HFF-Myc (cell line): ENCODE measurements at regions not wholly inside any gene's neighbourhood (a gene's known extent, or its start where the extent isn't known, plus 50 kb on each side); places are given as distances from the start of the nearest gene placed in this dataset.
A peak's percentile ranks its signal among the peaks of the same experiment; 100 is the strongest.

ENCODE experiments used
- DNase-seq: peaks from one replicate; pipeline ENCODE4 v3.0.0-alpha.2; 2011; ENCODE audit warnings: low read depth; ENCODE audit errors: extremely low read depth
- H3K4me3 ChIP-seq: replicated peaks from 2 replicates; pipeline ENCODE4 v1.5.1; 2011; ENCODE audit warnings: low read depth, mild to moderate bottlenecking, control low read depth, low read length
- TF ChIP-seq, protein P1 (sequence below): IDR thresholded peaks from 2 replicates; pipeline ENCODE4 v1.5.1; 2012; ENCODE audit warnings: mild to moderate bottlenecking, low read depth, low read length, control low read depth; ENCODE audit errors: missing control alignments

DNA sequence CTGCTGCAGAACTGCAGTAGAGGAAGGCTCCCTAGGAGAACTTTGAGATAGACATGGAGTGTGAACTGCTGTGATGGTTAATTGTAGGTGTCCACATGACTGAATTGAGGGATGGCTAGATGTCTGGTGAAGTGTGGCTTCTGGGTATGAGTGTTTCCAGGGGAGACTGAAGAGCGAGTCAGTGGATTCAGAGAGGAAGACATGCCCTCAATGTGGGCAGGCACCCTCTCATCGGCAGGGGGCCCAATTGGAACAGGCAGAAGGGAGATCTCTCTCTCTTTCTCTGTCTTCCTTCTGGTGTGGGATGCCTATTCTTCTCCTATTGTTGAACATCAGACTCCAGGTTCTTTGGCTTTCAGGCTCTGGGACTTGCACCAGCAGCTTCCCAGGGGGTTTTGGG is 304.7 kb upstream of the GATB start:
- DNase-seq = no peak
- no peak overlapping the region for H3K4me3 ChIP-seq
- TF ChIP-seq, protein P1, sequence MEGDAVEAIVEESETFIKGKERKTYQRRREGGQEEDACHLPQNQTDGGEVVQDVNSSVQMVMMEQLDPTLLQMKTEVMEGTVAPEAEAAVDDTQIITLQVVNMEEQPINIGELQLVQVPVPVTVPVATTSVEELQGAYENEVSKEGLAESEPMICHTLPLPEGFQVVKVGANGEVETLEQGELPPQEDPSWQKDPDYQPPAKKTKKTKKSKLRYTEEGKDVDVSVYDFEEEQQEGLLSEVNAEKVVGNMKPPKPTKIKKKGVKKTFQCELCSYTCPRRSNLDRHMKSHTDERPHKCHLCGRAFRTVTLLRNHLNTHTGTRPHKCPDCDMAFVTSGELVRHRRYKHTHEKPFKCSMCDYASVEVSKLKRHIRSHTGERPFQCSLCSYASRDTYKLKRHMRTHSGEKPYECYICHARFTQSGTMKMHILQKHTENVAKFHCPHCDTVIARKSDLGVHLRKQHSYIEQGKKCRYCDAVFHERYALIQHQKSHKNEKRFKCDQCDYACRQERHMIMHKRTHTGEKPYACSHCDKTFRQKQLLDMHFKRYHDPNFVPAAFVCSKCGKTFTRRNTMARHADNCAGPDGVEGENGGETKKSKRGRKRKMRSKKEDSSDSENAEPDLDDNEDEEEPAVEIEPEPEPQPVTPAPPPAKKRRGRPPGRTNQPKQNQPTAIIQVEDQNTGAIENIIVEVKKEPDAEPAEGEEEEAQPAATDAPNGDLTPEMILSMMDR = no peak

DNA sequence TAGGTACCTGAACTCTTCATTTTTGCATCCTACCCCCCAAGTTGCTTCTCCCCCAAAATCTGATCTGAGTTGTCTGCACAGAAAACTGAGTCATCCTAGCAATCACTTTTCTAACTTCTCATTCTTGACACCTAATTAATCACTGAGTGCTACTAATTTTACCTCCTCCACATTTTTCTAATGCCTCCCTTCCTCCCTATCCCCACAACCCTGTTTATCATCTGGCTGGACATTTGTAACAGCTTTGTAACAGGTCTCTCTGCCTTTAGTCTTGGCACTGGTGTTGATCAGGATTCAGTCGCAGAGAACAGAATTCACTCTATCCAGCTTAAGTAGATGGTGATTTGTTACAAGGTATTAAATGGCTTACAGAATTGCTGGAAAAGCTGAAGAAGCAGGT is 303.9 kb upstream of the GATB start:
- H3K4me3 ChIP-seq = no peak overlapping the region
- DNase-seq = no peak
- TF ChIP-seq, protein P1 = no peak

DNA sequence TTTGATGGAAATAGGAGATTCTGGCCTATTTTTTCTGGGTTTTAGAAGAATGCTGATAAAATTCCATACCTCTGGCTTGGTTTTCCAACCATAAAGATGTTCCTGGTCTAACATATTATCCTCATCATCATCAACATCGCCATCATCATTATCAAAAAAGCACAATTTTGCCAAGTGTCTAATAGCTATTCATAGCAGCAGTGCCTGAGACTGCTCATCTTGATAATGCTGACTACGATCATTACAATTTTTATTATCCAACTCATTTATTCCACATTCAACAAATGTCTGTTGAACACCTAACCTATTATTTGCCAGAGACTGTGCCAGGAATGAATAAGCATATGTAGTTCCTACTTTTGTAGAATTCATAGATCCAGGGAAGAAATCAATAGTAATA is 303.5 kb upstream of the GATB start:
- TF ChIP-seq, protein P1 = no peak
- H3K4me3 ChIP-seq = no peak overlapping the region
- DNase-seq = no peak

DNA sequence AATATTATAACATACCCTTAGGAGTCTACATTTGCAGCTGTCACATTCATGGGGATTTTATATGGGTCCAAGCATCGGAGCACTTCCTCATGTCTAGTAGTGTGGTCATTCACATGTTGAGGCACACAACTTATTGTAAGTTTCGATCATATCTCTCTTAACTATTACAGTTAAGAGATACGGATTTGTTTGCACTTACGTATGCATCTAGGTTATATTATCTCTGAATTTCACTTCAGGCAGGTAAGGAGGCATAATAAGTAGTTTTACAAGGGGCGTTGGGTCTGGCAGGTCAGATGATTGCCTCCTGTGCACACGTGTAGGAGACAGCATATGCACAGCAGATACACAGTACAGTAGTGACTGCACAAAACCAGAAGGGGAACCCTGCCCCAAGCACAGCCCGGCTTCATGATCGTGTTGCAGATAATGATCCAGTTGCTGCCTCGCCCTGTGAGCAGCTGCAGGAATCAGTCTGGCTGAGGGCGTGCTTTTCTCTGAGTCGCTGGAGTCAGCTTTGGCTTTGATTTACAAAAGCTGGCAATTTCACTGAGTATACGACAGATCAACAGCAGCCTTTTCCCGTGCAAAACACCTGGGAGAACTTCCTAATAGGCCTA is 302.9 kb upstream of the GATB start:
- TF ChIP-seq, protein P1 = peak; percentile 4
- no peak overlapping the region for H3K4me3 ChIP-seq
- DNase-seq = peak; percentile 14

DNA sequence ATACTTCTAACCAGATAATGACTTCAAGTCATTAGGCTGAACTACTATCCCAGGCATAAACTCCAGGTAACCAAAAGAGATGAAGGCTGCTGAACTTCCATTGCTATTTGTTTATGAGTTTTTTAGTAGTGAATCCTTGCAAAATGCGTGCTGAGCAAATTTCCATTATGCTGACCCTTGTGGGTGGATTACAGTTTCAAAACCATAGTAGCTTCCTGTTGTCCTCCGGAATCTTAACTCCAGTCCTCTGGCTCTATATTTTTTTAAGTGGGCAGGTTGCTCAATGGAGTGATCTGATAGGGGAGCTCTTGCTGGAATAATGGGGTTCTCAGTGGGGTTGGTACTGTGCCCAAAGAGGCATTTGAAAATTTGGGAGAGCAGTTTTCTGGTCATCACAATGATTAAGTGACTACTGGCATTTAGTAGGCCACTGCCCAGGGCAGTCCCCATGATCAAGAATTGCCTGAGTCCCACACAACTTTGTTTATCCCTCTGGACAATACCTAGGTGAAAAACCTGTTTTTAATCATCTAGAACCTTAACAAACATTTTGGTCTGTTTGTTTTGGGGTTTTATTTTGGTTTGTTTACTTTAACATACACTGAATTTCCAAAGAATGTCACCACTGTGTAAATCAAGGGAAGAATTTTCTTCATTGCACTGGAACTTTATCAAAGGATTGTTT is 302.3 kb upstream of the GATB start:
- H3K4me3 ChIP-seq = no peak overlapping the region
- TF ChIP-seq, protein P1 = no peak
- DNase-seq = no peak

DNA sequence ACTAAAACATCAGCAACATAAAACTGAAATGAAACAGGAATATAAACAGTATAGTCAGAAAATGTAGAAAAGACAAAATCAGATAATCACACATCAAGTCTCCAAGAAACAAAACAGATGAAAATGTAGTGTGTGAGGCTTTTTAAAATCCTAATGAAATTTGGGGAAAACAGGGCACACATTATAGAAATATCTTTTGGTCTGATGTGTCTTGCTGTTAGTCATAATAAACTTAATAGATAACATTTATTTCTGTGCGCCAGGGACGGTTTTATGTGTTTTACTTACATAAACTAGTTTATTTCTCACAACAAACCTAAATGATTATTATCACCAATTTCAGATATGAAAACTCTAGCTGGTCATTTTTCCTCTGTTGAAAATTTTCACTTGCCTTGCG is 293.9 kb upstream of the GATB start:
- no peak for DNase-seq
- TF ChIP-seq, protein P1 = no peak
- H3K4me3 ChIP-seq = no peak overlapping the region
